ENCODE measurements at regions not wholly inside any gene's neighbourhood (a gene's known extent, or its start where the extent isn't known, plus 50 kb on each side); places are given as distances from the start of the nearest gene placed in this dataset.
A peak's percentile ranks its signal among the peaks of the same experiment; 100 is the strongest.
"Not testable (repeated sequence)": the region's sequence is repeated elsewhere in the genome, so short reads cannot be mapped to it uniquely, and the experiment has no call there.

DNA sequence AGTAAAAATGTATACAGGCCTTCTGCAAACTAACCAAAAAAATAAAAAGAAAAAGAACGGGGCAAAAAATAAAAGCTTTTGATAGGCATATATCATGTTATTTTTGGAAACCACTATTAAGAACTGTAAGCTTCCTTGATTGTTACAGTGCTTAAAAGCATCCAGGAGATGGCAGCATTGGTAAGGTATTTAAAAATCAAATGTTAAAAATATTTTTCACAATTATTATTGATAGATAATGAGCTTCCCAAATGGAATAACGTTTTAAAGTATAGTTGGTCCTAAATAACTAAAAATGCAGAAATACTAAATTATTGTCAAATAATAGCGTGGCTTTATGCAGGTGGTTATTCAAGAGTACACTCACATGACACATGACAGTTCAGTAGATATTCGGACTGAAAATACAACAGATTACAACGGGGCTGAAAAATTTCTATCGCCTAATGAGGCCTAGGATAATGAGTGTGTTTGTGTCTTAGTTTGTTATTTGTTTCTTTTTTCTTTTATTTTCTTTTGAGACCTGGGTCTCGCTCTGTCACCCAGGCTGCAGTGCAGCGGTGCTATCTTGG lies 127.2 kb upstream of the ATF7IP start:
- WGBS, 3 donors = 54 to 56% (median 54%) methylated on average over 8 of the region's 8 CpGs
- intact Hi-C loops (cut with DNase I) = loop anchor here in 1 of 2 donors (5.0 to 10.0 kb wide), 4 partner anchors 184 to 756 kb away; no protein-coding TSS in a partner anchor
- Histone ChIP-seq H3K27ac (no peak overlapping the region), H3K36me3 (ENCODE audit: insufficient read depth in 1 of 2, low read depth in 1 of 2) (no peaks in the 10 kb centered on the region), H3K4me1 (peaks cover 6% of the 10 kb centered on the region), H3K9me3 (peaks cover 5% of the 10 kb centered on the region), H3K4me3 (no peak overlapping the region), H3K27me3 (ENCODE audit: insufficient read depth in 3 of 3, low read length in 2 of 3) (no peaks in the 10 kb centered on the region)
- DNase-seq (no peak), ATAC-seq (peak; percentile 37 to 86 (median 60))
- peak; percentile 72 for TF ChIP-seq CTCF (IDR thresholded peaks at IDR 0.05)

- no peaks in the 10 kb centered on the region for H3K27me3 ChIP-seq (ENCODE audit: insufficient read depth in 3 of 3, low read length in 2 of 3)
- DNase-seq (peak in 1 of 2 donors; percentile 16), ATAC-seq (peak; percentile 44 to 94 (median 85))
- H3K4me1 ChIP-seq = peaks cover 6% of the 10 kb centered on the region
- TF ChIP-seq CTCF (IDR thresholded peaks at IDR 0.05) = no peak
- intact Hi-C loops (cut with DNase I) = loop anchor here in 1 of 2 donors (5.0 to 10.0 kb wide), 4 partner anchors 183 to 755 kb away; no protein-coding TSS in a partner anchor
- WGBS, 3 donors = 21 to 37% (median 22%) methylated on average over 13 of the region's 13 CpGs
- peak overlapping the region; percentile 41 for H3K4me3 ChIP-seq
- H3K27ac ChIP-seq = no peak overlapping the region
- peaks cover 5% of the 10 kb centered on the region for H3K9me3 ChIP-seq
- H3K36me3 ChIP-seq (ENCODE audit: insufficient read depth in 1 of 2, low read depth in 1 of 2) = no peaks in the 10 kb centered on the region
These were observed 126.0 kb upstream of the ATF7IP start for GRCh38 chr12:14239350-14239934.

- peak overlapping the region; percentile 41 for H3K4me3 ChIP-seq
- H3K9me3 ChIP-seq = peaks cover 5% of the 10 kb centered on the region
- DNase-seq = no peak
- no peak for TF ChIP-seq CTCF (IDR thresholded peaks at IDR 0.05)
- intact Hi-C loops (cut with DNase I) = loop anchor here (5.0 to 10.0 kb wide), 5 partner anchors 182 to 757 kb away; no protein-coding TSS in a partner anchor
- no peak for ATAC-seq
- H3K4me1 ChIP-seq = peaks cover 6% of the 10 kb centered on the region
- H3K27me3 ChIP-seq (ENCODE audit: insufficient read depth in 3 of 3, low read length in 2 of 3) = no peaks in the 10 kb centered on the region
- WGBS, 3 donors = 51 to 62% (median 58%) methylated on average over 11 of the region's 11 CpGs
- H3K36me3 ChIP-seq (ENCODE audit: insufficient read depth in 1 of 2, low read depth in 1 of 2) = no peaks in the 10 kb centered on the region
- H3K27ac ChIP-seq = no peak overlapping the region
These were observed 125.3 kb upstream of the ATF7IP start for GRCh38 chr12:14239935-14240872.

GRCh38 chr12:14240873-14241220 lies 124.6 kb upstream of the ATF7IP start:
- TF ChIP-seq CTCF (IDR thresholded peaks at IDR 0.05) = no peak
- DNase-seq (no peak), ATAC-seq (no peak)
- Histone ChIP-seq H3K27me3 (ENCODE audit: insufficient read depth in 3 of 3, low read length in 2 of 3) (no peaks in the 10 kb centered on the region), H3K9me3 (peaks cover 5% of the 10 kb centered on the region), H3K4me1 (peaks cover 6% of the 10 kb centered on the region), H3K36me3 (ENCODE audit: insufficient read depth in 1 of 2, low read depth in 1 of 2) (no peaks in the 10 kb centered on the region), H3K4me3 (no peak overlapping the region), H3K27ac (no peak overlapping the region)
- intact Hi-C loops (cut with DNase I) = loop anchor here in 1 of 2 donors (5.0 kb wide), 1 partner anchor 756 kb away; no protein-coding TSS in a partner anchor
- WGBS, 3 donors = 70 to 75% (median 74%) methylated on average over 4 of the region's 4 CpGs

DNA sequence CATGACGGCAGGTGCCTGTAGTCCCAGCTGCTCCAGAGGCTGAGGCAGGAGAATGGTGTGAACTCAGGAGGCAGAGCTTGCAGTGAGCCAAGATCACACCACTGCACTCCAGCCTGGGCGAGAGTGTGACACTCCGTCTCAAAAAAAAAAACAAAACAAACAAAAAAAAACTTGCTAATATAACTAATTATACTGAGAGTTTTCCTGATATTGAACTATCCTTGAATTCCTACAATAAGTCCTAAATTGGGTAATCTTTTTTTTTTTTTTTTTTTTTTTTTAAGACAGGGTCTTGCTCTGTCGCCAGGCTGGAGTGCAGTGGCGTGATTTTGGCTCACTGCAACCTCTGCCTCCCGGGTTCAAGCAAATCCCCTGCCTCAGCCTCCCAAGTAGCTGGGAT lies 122.7 kb upstream of the ATF7IP start:
- H3K27ac ChIP-seq; H3K4me3 ChIP-seq; ATAC-seq; H3K9me3 ChIP-seq; DNase-seq; H3K27me3 ChIP-seq (ENCODE audit: insufficient read depth in 3 of 3, low read length in 2 of 3); H3K36me3 ChIP-seq (ENCODE audit: insufficient read depth in 1 of 2, low read depth in 1 of 2); H3K4me1 ChIP-seq: not testable (repeated sequence)
- WGBS, 3 donors = 94 to 97% (median 96%) methylated on average over 6 of the region's 6 CpGs
- intact Hi-C loops (cut with DNase I) = loop anchor here in 1 of 2 donors (5.0 kb wide), 1 partner anchor 754 kb away; no protein-coding TSS in a partner anchor
